Endodermal cell (in vitro differentiated cells): ENCODE measurements at regions not wholly inside any gene's neighbourhood (a gene's known extent, or its start where the extent isn't known, plus 50 kb on each side); places are given as distances from the start of the nearest gene placed in this dataset.

Experiments
- DNase-seq: peaks from one replicate; pipeline ENCODE4 v3.0.0-alpha.2; 2017
- H3K27ac ChIP-seq: 2 replicates; pipeline ENCODE4 v1.5.1; 2013; ENCODE audit warnings: mild to moderate bottlenecking, low read depth, low read length, moderate library complexity
- H3K27me3 ChIP-seq: 2 replicates; pipeline ENCODE4 v1.6.1; 2013; ENCODE audit warnings: mild to moderate bottlenecking, low read length, moderate library complexity; ENCODE audit not compliant: insufficient read depth, control insufficient read depth, poor library complexity, severe bottlenecking
- H3K36me3 ChIP-seq: 2 replicates; pipeline ENCODE4 v1.7.0; 2013; ENCODE audit warnings: mild to moderate bottlenecking, low read length, moderate library complexity; ENCODE audit not compliant: control insufficient read depth, insufficient read depth
- H3K4me1 ChIP-seq: one replicate; pipeline ENCODE4 v1.7.0; 2013; ENCODE audit warnings: low read length; ENCODE audit not compliant: control insufficient read depth, insufficient read depth
- H3K4me3 ChIP-seq: 2 replicates; pipeline ENCODE4 v1.5.1; 2013; ENCODE audit warnings: mild to moderate bottlenecking, low read length, moderate library complexity
- H3K9ac ChIP-seq: 2 replicates; pipeline ENCODE4 v1.6.1; 2013; ENCODE audit warnings: mild to moderate bottlenecking, low read length, moderate library complexity; ENCODE audit not compliant: poor library complexity, severe bottlenecking; ENCODE audit errors: extremely low read depth
- H3K9me3 ChIP-seq: 2 replicates; pipeline ENCODE4 v1.6.1; 2013; ENCODE audit warnings: mild to moderate bottlenecking, low read length, moderate library complexity; ENCODE audit not compliant: control insufficient read depth
- H3K27ac Mint-ChIP-seq: 2 replicates; pipeline ENCODE4 v1.8.0; 2020; ENCODE audit warnings: mixed read lengths
- H3K27me3 Mint-ChIP-seq: 2 replicates; pipeline ENCODE4 v1.8.0; 2021; ENCODE audit warnings: mild to moderate bottlenecking, mixed read lengths; ENCODE audit not compliant: insufficient read depth
- H3K36me3 Mint-ChIP-seq: 2 replicates; pipeline ENCODE4 v1.8.0; 2020; ENCODE audit warnings: low read depth, mixed read lengths
- H3K4me1 Mint-ChIP-seq: 2 replicates; pipeline ENCODE4 v1.8.0; 2020; ENCODE audit warnings: mixed read lengths
- H3K4me3 Mint-ChIP-seq: 2 replicates; pipeline ENCODE4 v1.8.0; 2020; ENCODE audit warnings: mild to moderate bottlenecking, moderate library complexity, mixed read lengths
- H3K9me3 Mint-ChIP-seq: 2 replicates; pipeline ENCODE4 v1.8.0; 2020; ENCODE audit warnings: mild to moderate bottlenecking, mixed read lengths
- CTCF ChIP-seq: fragments of 200-600 bp; sonication (generic); conservative IDR thresholded peaks from 2 replicates; pipeline ENCODE4 v1.5.0; 2021; ENCODE audit warnings: antibody characterized with exemption, mild to moderate bottlenecking
- WGBS, 2 experiments: methylation state at CpG; one replicate each; pipeline versions ENCODE4 v1.1.5 to v1.1.7; 2013; ENCODE audit warnings: missing lambda C conversion rate in 2 of 2, mixed read lengths in 1 of 2; ENCODE audit not compliant: insufficient coverage in 1 of 2, insufficient read length in 1 of 2; 5-methylcytosine and 5-hydroxymethylcytosine counted together

DNA sequence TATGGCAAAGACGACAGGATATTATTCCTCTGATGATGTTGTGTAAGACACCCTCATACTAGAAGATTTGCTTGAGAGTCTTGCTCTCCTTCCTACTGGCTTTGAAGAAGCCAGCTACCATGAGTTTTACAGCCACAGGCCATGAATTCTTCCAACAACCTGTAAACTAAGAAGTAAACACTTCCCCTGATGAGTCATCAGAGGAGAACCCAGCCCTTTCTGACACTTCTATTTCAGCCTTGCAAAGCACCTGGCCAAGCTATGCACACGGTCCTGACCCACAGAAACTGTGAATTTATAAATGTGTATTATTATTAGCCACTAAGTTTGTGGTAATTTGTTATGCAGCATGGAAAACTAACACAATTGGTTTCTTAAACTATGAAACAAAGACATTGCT is 288.8 kb upstream of the ADAMTSL1 start:
- no peak for DNase-seq
- WGBS, 2 experiments, result 67 to 77% methylated on average over 1 to 2 of the region's 2 CpGs
- Mint-ChIP-seq H3K4me3 (no peak overlapping the region), H3K27ac (no peak overlapping the region), H3K9me3 (peaks cover 5% of the 10 kb centered on the region), H3K27me3 (no peaks in the 10 kb centered on the region), H3K4me1 (no peaks in the 10 kb centered on the region), H3K36me3 (no peaks in the 10 kb centered on the region)
- Histone ChIP-seq H3K9me3 (no peaks in the 10 kb centered on the region), H3K36me3 (no peaks in the 10 kb centered on the region), H3K4me1 (no peaks in the 10 kb centered on the region), H3K27ac (no peak overlapping the region), H3K4me3 (no peak overlapping the region), H3K9ac (no peak overlapping the region), H3K27me3 (no peaks in the 10 kb centered on the region)
- TF ChIP-seq CTCF, result no peak

DNA sequence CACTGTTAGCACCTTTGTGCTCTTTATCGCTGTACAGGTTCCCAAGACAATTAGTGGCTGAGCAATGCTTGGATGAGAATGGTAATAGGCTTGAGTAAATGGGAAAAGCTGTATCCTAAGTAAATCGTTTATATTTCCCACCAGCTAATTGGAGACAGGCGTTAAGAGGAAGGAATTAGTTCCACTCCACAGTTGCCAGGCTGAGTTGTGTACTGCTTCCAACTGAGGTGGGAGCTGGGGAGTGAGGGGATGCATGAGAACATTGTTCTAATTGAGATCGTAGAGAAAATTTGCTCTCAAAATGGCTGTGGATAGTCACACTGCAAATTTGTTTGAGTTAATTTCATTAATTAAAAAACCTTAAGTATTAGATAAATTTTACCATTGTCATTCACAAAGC is 285.0 kb upstream of the ADAMTSL1 start:
- Histone ChIP-seq H3K4me1 (no peaks in the 10 kb centered on the region), H3K9me3 (no peaks in the 10 kb centered on the region), H3K27me3 (no peaks in the 10 kb centered on the region), H3K27ac (no peak overlapping the region), H3K4me3 (no peak overlapping the region), H3K9ac (no peak overlapping the region), H3K36me3 (no peaks in the 10 kb centered on the region)
- TF ChIP-seq CTCF, result no peak
- DNase-seq, result no peak
- peaks cover 2% of the 10 kb centered on the region for H3K27me3 Mint-ChIP-seq
- no peak overlapping the region for H3K27ac Mint-ChIP-seq
- no peaks in the 10 kb centered on the region for H3K36me3 Mint-ChIP-seq
- WGBS, 2 experiments, result 90% methylated on average over 4 of the region's 4 CpGs; no CpG with 5 or more reads in 1 of the 2 experiments
- no peaks in the 10 kb centered on the region for H3K4me1 Mint-ChIP-seq
- no peaks in the 10 kb centered on the region for H3K9me3 Mint-ChIP-seq
- H3K4me3 Mint-ChIP-seq, result no peak overlapping the region

DNA sequence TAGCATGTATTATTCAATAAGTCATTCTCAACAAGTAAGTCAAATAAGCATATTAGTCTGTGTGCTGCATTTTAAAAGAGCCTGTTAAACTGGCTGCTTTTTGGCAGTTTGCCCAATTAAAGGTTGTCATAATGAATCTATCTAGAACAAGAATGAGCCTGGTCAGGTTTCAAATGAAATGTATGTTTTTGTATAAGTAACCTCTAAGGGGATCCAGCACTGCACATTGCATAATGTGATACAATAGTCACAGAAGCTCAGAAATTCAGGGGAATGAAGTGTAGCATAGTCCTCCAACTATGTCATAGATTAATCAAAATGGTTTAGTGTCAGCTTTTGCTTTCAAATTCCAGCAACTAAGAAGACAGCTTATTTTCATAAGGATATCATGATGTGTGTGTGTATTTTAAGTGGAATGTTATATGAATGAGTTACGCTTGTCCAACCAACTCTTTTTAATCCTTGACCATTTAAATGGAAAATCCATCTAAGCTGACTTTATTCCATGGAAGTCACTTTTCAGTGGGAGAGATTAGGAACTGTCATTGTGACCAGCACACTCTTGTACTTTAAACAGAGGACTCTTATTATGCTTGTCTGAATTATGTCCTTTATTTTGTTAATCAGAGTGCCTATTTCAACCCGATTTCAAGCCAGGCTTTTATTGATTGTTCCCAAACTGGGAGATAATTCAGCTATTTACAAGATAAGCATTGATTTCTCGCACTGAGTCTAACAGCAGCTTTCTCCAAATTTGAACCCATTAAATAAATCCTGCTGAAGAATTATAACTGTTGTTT is 283.9 kb upstream of the ADAMTSL1 start:
- Histone ChIP-seq H3K36me3 (no peaks in the 10 kb centered on the region), H3K9me3 (no peaks in the 10 kb centered on the region), H3K27ac (no peak overlapping the region), H3K27me3 (no peaks in the 10 kb centered on the region), H3K4me1 (no peaks in the 10 kb centered on the region), H3K4me3 (no peak overlapping the region), H3K9ac (no peak overlapping the region)
- Mint-ChIP-seq H3K9me3 (no peaks in the 10 kb centered on the region), H3K27me3 (peaks cover 2% of the 10 kb centered on the region), H3K4me1 (no peaks in the 10 kb centered on the region), H3K4me3 (no peak overlapping the region), H3K36me3 (no peaks in the 10 kb centered on the region), H3K27ac (no peak overlapping the region)
- no peak for DNase-seq
- WGBS, 2 experiments, result 64 to 100% methylated on average over 1 to 3 of the region's 3 CpGs
- no peak for TF ChIP-seq CTCF
